ENCODE measurements at regions not wholly inside any gene's neighbourhood (a gene's known extent, or its start where the extent isn't known, plus 50 kb on each side); places are given as distances from the start of the nearest gene placed in this dataset.

- TF ChIP-seq, protein P1, sequence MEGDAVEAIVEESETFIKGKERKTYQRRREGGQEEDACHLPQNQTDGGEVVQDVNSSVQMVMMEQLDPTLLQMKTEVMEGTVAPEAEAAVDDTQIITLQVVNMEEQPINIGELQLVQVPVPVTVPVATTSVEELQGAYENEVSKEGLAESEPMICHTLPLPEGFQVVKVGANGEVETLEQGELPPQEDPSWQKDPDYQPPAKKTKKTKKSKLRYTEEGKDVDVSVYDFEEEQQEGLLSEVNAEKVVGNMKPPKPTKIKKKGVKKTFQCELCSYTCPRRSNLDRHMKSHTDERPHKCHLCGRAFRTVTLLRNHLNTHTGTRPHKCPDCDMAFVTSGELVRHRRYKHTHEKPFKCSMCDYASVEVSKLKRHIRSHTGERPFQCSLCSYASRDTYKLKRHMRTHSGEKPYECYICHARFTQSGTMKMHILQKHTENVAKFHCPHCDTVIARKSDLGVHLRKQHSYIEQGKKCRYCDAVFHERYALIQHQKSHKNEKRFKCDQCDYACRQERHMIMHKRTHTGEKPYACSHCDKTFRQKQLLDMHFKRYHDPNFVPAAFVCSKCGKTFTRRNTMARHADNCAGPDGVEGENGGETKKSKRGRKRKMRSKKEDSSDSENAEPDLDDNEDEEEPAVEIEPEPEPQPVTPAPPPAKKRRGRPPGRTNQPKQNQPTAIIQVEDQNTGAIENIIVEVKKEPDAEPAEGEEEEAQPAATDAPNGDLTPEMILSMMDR (IDR thresholded peaks at IDR 0.05), result no peak
- TF ChIP-seq POLR2A (IDR thresholded peaks at IDR 0.05), result no peak
Observed at GRCh38 chr9:88784960-88785359, 206.3 kb upstream of the S1PR3 start.

Data from body of pancreas (tissue), 4 donors.